WTC11 (cell line): ENCODE measurements at regions not wholly inside any gene's neighbourhood (a gene's known extent, or its start where the extent isn't known, plus 50 kb on each side); places are given as distances from the start of the nearest gene placed in this dataset.

ENCODE experiments used
- CBFB ChIP-seq: sonication (generic); formaldehyde crosslinking; IDR thresholded peaks from 2 replicates; pipeline ENCODE4 v1.8.1; 2022; ENCODE audit warnings: mild to moderate bottlenecking, low read depth, missing genetic modification reagents
- CTCF ChIP-seq: fragments of 200-600 bp; IDR thresholded peaks from 2 replicates; pipeline ENCODE4 v1.8.0; 2022; ENCODE audit warnings: antibody characterized with exemption
- RELA ChIP-seq: sonication (generic); formaldehyde crosslinking; IDR thresholded peaks from 2 replicates; pipeline ENCODE4 v1.8.1; 2022; ENCODE audit warnings: missing genetic modification reagents, mild to moderate bottlenecking, borderline replicate concordance
- TEAD4 ChIP-seq: sonication (generic); formaldehyde crosslinking; IDR thresholded peaks from 2 replicates; pipeline ENCODE4 v1.8.0; 2022; ENCODE audit warnings: mild to moderate bottlenecking, missing genetic modification reagents

DNA sequence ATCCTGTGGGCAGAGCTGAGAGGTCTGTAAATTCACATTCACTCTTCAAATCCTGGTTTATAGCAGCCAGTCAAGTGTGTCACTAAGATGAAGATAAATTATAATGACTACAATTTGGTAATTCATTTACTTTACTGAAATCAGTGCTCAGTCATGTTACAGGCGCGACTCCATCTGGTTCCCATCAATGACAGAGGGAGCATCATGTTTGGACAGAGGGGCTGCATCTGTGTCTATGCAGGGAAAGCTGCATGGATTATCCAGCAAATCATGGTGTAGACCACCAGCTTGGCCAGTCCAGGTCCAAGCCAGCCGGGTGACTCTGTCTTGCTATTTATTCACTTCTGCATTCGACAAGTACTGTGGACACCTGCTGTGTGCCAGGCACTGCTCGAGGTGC is 214.1 kb upstream of the ZNF32 start:
- TF ChIP-seq CTCF (no peak), CBFB (CRISPR knock-in tag) (no peak), TEAD4 (CRISPR knock-in tag) (no peak), RELA (CRISPR knock-in tag) (no peak)
